Ascending aorta (tissue), 2 donors: ENCODE measurements at regions not wholly inside any gene's neighbourhood (a gene's known extent, or its start where the extent isn't known, plus 50 kb on each side); places are given as distances from the start of the nearest gene placed in this dataset.

Experiments used
- DNase-seq, 2 donors: peaks; one replicate each; pipeline ENCODE4 v3.0.0-alpha.2; 2019; ENCODE audit warnings: low spot score in 2 of 2
- H3K27ac ChIP-seq, 2 donors: fragments of 200-600 bp; sonication (generic); one replicate each; pipeline ENCODE4 v1.5.1; 2016 to 2017; ENCODE audit warnings: mild to moderate bottlenecking in 1 of 2
- H3K27me3 ChIP-seq: fragments of 200-600 bp; sonication (generic); one replicate; pipeline ENCODE4 v1.5.1; 2017
- H3K36me3 ChIP-seq, 2 donors: fragments of 200-600 bp; sonication (generic); one replicate each; pipeline ENCODE4 v1.5.1; 2016
- H3K4me1 ChIP-seq, 2 donors: fragments of 200-600 bp; sonication (generic); one replicate each; pipeline ENCODE4 v1.5.1; 2016 to 2017; ENCODE audit warnings: mild to moderate bottlenecking in 1 of 2
- H3K4me3 ChIP-seq, 2 donors: fragments of 200-600 bp; sonication (generic); one replicate each; pipeline ENCODE4 v1.5.1; 2016 to 2017; ENCODE audit warnings: mild to moderate bottlenecking in 1 of 2
- H3K9me3 ChIP-seq, 2 donors: fragments of 200-600 bp; sonication (generic); one replicate each; pipeline ENCODE4 v1.5.1; 2016
- intact Hi-C: fragments of 100-400 bp; cut with DNase I; formaldehyde crosslinking; loops from one replicate; pipeline ENCODE4 v1.15.1; 2023
- TF ChIP-seq, protein P1 (sequence below), 3 experiments: fragments of 200-600 bp in 2 of 3; fragments of 450-650 bp in 1 of 3; sonication (generic) in 2 of 3; IDR thresholded peaks; one replicate each; pipeline ENCODE4 v1.5.1; 2016 to 2019; ENCODE audit warnings: antibody characterized with exemption in 3 of 3, mild to moderate bottlenecking in 1 of 3, moderate library complexity in 1 of 3

DNA sequence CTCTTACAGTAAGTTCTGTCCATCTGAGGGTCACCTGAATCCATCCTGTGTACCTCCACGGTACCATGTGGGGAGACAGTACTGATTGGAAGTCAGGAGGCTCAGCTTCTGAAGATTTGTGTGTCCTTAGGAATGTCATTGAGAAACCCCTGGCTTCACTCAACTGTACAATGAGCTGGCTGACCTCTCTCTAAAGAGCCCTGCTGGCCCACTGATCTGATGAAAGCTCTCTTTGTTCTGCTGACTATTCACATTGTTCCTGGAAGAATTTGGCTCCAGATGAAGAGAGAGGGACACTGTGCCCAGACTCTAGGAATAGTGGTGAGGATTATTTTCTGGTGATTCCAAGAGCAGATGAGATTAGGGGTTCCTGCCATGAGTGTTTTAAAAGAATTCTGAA, 141.2 kb downstream of the LURAP1L start:
- Histone ChIP-seq H3K27me3 (no peaks in the 10 kb centered on the region), H3K9me3 (no peaks in the 10 kb centered on the region), H3K36me3 (no peaks in the 10 kb centered on the region), H3K4me3 (no peak overlapping the region), H3K27ac (no peak overlapping the region), H3K4me1 (no peaks in the 10 kb centered on the region)
- intact Hi-C loops: no loop called here
- no peak for DNase-seq
- TF ChIP-seq, protein P1, sequence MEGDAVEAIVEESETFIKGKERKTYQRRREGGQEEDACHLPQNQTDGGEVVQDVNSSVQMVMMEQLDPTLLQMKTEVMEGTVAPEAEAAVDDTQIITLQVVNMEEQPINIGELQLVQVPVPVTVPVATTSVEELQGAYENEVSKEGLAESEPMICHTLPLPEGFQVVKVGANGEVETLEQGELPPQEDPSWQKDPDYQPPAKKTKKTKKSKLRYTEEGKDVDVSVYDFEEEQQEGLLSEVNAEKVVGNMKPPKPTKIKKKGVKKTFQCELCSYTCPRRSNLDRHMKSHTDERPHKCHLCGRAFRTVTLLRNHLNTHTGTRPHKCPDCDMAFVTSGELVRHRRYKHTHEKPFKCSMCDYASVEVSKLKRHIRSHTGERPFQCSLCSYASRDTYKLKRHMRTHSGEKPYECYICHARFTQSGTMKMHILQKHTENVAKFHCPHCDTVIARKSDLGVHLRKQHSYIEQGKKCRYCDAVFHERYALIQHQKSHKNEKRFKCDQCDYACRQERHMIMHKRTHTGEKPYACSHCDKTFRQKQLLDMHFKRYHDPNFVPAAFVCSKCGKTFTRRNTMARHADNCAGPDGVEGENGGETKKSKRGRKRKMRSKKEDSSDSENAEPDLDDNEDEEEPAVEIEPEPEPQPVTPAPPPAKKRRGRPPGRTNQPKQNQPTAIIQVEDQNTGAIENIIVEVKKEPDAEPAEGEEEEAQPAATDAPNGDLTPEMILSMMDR (IDR thresholded peaks at IDR 0.05): no peak

GRCh38 chr9:12920437-12920836, 145.6 kb downstream of the LURAP1L start:
- no peaks in the 10 kb centered on the region for H3K9me3 ChIP-seq
- H3K4me3 ChIP-seq: no peak overlapping the region
- no peaks in the 10 kb centered on the region for H3K36me3 ChIP-seq
- no peaks in the 10 kb centered on the region for H3K27me3 ChIP-seq
- intact Hi-C loops: no loop called here
- H3K27ac ChIP-seq: no peak overlapping the region
- DNase-seq: no peak
- H3K4me1 ChIP-seq: no peaks in the 10 kb centered on the region
- TF ChIP-seq, protein P1 (IDR thresholded peaks at IDR 0.05): no peak

GRCh38 chr9:12921621-12922020, 146.8 kb downstream of the LURAP1L start:
- Histone ChIP-seq H3K4me3 (no peak overlapping the region), H3K27me3 (no peaks in the 10 kb centered on the region), H3K4me1 (no peaks in the 10 kb centered on the region), H3K27ac (no peak overlapping the region), H3K9me3 (no peaks in the 10 kb centered on the region), H3K36me3 (no peaks in the 10 kb centered on the region)
- intact Hi-C loops: no loop called here
- no peak for DNase-seq
- TF ChIP-seq, protein P1 (IDR thresholded peaks at IDR 0.05): no peak

DNA sequence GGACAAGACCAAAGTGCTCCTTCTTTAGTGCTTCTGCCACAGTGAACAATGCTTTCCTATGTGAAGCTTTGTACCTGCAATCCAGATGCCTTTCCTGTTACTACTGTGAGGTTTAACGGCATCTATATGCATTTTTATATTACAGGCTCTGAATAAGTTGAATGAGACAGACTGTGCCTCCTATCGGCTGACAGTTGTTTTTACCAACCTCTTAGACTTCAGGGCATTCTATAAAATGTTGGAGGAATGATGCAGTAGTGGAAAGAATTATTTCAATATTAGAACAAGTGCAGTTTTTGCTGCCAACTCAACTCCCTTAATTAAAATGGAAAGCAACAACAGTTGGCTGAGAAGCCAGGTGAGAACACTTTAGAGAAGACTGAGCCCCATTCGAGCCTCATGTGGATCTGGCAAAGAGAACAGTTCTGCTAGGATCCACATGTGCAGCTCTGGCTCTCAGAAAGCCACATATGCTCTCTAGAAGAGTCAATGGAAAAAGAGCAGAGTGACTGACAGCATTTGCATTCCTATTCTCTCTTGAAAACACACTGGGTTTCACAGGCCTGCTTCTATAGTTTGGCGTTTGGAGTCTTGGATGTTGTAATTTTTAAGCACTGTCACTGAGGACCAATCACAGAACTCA, 147.5 kb downstream of the LURAP1L start:
- no peaks in the 10 kb centered on the region for H3K9me3 ChIP-seq
- no peak overlapping the region for H3K27ac ChIP-seq
- intact Hi-C loops: no loop called here
- TF ChIP-seq, protein P1 (IDR thresholded peaks at IDR 0.05): no peak
- no peaks in the 10 kb centered on the region for H3K36me3 ChIP-seq
- no peak overlapping the region for H3K4me3 ChIP-seq
- no peaks in the 10 kb centered on the region for H3K27me3 ChIP-seq
- no peaks in the 10 kb centered on the region for H3K4me1 ChIP-seq
- DNase-seq: no peak

- H3K9me3 ChIP-seq: no peaks in the 10 kb centered on the region
- TF ChIP-seq, protein P1 (IDR thresholded peaks at IDR 0.05): no peak
- H3K36me3 ChIP-seq: no peaks in the 10 kb centered on the region
- no peak overlapping the region for H3K27ac ChIP-seq
- no peak overlapping the region for H3K4me3 ChIP-seq
- H3K4me1 ChIP-seq: no peaks in the 10 kb centered on the region
- H3K27me3 ChIP-seq: no peaks in the 10 kb centered on the region
- intact Hi-C loops: no loop called here
- DNase-seq: peak in 1 of 2 donors; percentile 68
Observed at GRCh38 chr9:12923468-12924009, 148.7 kb downstream of the LURAP1L start.
